AG09319 (cell line): ENCODE measurements at regions not wholly inside any gene's neighbourhood (a gene's known extent, or its start where the extent isn't known, plus 50 kb on each side); places are given as distances from the start of the nearest gene placed in this dataset.

Source experiments
- DNase-seq: peaks from one replicate; pipeline ENCODE4 v3.0.0-alpha.2; 2010; ENCODE audit warnings: low read depth; ENCODE audit errors: extremely low read depth
- CTCF ChIP-seq: IDR thresholded peaks from 2 replicates; pipeline ENCODE4 v1.5.1; 2011; ENCODE audit warnings: low read depth, mild to moderate bottlenecking, inconsistent platforms, low read length, moderate library complexity

DNA sequence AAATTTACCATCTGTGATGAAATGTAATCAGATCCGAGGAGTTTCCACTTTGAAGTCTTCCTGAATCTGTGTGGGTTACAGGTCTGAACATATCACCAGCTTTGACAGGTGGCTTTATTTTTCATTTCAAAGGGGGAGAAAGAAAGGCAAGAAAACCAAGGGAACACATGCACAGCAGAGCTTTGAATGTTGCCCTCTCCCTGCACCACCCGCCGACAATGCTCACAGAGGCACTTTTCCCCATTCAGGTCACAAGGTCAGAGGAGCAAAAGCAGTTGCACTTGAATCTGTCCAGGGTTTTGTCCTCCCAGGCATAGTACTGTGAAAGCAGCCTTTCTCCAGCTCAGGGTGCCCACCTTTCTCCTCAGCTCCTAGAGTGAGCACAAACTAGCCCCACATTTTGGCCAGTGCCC, 130.2 kb downstream of the OSR1 start:
- no peak for DNase-seq

DNA sequence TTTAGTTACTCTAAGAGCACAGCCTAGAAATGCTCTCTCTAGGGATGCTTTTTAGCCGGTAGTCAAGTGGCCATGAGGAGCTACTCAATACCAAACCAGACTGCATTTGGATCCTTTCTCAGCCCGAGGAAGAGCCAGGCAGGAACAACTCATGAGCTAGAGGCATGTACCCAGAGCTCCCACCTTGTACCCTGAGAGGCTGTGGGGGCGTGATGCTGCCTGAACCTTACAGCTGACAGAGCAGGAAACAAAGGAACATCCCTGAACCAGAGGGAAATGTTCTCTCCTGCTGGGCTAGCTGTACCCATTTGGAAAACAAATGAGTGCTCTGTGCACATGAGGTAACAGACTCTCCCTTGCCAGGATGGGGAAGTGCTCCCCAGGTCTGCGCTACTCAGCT, 131.6 kb downstream of the OSR1 start:
- no peak for DNase-seq
- no peak for TF ChIP-seq CTCF

More for the DNA sequence above, 130.2 kb downstream of the OSR1 start:
- TF ChIP-seq CTCF = no peak

- no peak for TF ChIP-seq CTCF
- no peak for DNase-seq
Measured at GRCh38 chr2:19226386-19226785, 132.0 kb downstream of the OSR1 start.

DNA sequence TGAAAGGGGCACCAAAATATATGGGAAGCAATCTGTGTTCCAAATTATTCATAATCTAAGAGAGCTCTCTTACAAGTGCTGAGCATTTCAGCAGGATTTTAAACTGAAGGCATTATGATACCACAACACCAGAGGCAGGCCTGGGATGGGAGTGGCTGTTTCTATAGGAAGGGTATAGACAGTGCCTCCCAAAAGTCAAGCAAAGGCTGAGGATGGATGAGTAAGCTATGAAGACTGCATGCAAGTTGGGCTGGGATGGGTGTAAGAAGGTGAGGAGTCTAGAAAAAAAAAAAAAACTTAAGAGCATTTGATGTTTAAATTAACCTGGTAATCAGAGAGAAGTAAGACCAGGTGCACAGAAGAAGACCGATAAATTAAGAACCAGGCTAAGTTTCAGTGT, 132.5 kb downstream of the OSR1 start:
- no peak for TF ChIP-seq CTCF
- DNase-seq = no peak

DNA sequence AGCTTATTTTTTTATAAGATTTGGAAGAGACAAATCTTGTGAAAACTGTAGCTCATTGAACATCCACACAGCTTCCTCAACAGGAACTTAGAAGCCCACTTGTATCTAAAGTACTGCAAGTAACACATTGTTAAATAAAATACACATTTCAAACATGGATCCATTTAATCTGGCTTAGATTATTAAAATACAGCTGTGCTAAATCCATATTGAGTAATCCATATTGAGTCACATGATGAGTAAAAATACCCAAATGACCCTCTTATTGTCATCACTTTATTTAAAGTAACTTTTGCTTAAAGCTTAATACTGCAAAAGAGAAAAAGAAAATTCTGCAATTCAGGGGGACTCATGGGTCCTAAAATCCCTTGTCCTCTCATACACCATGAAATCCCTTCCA, 133.3 kb downstream of the OSR1 start:
- no peak for DNase-seq
- no peak for TF ChIP-seq CTCF

- TF ChIP-seq CTCF = no peak
- no peak for DNase-seq
Measured at GRCh38 chr2:19224486-19224885, 133.9 kb downstream of the OSR1 start.

- no peak for DNase-seq
- TF ChIP-seq CTCF = no peak
Measured at GRCh38 chr2:19224011-19224410, 134.4 kb downstream of the OSR1 start.
